ENCODE measurements at regions not wholly inside any gene's neighbourhood (a gene's known extent, or its start where the extent isn't known, plus 50 kb on each side); places are given as distances from the start of the nearest gene placed in this dataset.

DNA sequence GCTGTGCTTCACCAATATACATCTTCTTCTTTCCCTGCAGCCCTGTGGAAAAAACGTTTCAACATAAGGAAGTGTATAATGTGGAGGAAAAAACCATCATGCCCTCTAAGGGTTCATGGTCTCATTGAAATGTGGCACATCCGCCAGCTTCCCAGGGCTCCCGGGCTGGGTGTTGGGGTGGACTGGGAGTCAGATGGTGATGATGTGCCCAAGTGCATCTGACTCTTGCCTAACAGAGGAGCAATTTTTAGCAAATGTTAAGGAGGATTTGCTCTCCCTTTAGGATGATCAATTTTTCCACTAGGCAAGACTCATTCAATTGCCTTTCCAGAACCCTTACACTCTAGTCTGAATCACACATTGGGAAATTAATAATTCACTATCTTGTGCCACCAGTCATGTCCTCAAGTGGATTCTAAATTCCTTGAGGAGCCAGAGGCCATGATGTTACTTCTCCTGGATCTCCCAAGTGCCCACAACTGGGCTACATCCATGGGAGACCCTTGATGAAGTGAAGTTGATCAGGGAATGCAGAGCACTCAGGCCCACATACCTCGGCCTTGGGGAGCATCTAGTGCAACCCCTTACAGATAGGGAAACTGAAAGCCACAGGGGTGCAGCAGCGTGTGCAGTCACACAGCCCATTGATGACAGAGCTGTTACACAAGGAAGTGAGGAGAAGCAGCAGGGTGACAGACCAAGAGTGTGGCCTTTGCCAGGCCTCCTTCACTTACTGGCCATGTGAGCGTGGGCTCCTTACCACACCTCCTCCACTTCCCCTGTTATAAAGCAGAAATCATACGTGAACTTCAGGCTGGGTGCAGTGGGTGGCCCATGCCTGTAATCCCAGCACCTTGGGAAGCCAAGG, 100.0 kb upstream of the SLC44A3 start:
- H2AFZ ChIP-seq (ENCODE audit: low read length) = no peak overlapping the region
- peaks cover 13% of the 10 kb centered on the region for H3F3A ChIP-seq (ENCODE audit: low read depth)
- H3K79me2 ChIP-seq (ENCODE audit: insufficient read depth, low read length) = no peaks in the 10 kb centered on the region
- no peaks in the 10 kb centered on the region for H3K9me2 ChIP-seq (replicated peaks; ENCODE audit: low read depth, low read length)
- H3K4me3 ChIP-seq (ENCODE audit: low read length, poor library complexity, severe bottlenecking) = peak overlapping the region; percentile 10
- no peaks in the 10 kb centered on the region for H4K20me1 ChIP-seq (ENCODE audit: insufficient read depth, low read length, poor library complexity, severe bottlenecking)
- TF ChIP-seq, protein P1, sequence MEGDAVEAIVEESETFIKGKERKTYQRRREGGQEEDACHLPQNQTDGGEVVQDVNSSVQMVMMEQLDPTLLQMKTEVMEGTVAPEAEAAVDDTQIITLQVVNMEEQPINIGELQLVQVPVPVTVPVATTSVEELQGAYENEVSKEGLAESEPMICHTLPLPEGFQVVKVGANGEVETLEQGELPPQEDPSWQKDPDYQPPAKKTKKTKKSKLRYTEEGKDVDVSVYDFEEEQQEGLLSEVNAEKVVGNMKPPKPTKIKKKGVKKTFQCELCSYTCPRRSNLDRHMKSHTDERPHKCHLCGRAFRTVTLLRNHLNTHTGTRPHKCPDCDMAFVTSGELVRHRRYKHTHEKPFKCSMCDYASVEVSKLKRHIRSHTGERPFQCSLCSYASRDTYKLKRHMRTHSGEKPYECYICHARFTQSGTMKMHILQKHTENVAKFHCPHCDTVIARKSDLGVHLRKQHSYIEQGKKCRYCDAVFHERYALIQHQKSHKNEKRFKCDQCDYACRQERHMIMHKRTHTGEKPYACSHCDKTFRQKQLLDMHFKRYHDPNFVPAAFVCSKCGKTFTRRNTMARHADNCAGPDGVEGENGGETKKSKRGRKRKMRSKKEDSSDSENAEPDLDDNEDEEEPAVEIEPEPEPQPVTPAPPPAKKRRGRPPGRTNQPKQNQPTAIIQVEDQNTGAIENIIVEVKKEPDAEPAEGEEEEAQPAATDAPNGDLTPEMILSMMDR (conservative IDR thresholded peaks at IDR 0.05; ENCODE audit: low read length) = no peak
- TF ChIP-seq EZH2phosphoT487 (IDR thresholded peaks at IDR 0.05; ENCODE audit: borderline replicate concordance) = no peak
- H3K9ac ChIP-seq (ENCODE audit: low read depth, low read length, poor library complexity, severe bottlenecking) = peak overlapping the region; percentile 79
- H3K27me3 ChIP-seq (ENCODE audit: insufficient read depth, low read length, poor library complexity, severe bottlenecking) = no peaks in the 10 kb centered on the region
- H3K9me3 ChIP-seq (ENCODE audit: insufficient read depth, low read depth, low read length) = no peaks in the 10 kb centered on the region
- peaks cover 61% of the 10 kb centered on the region for H3K4me1 ChIP-seq (ENCODE audit: insufficient read depth, low read length, poor library complexity, severe bottlenecking)
- H3K4me2 ChIP-seq (ENCODE audit: low read depth, low read length, poor library complexity, severe bottlenecking) = peak overlapping the region; percentile 84
- no peaks in the 10 kb centered on the region for H3K36me3 ChIP-seq (ENCODE audit: insufficient read depth, low read length)

DNA sequence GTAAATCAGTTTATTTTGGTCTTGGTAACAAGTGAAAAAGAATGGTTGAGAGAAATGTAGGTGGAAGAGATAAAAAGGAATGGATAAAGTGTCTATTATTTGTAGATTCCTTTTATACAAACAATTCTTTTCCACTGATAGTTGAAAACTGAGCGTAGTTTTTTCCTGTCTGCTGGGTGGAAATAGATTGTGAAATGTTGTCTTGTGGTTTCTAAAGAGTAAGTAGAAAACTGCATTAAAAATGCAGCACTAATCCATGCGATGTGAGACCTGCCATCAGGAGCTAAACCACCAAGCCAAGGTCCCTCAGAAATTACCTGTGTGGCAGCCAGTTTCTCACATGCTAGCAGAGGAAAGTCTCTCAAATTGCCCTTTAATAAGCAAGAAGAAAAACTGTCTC, 103.2 kb upstream of the SLC44A3 start:
- no peak overlapping the region for H3K4me2 ChIP-seq (ENCODE audit: low read depth, low read length, poor library complexity, severe bottlenecking)
- no peaks in the 10 kb centered on the region for H3K36me3 ChIP-seq (ENCODE audit: insufficient read depth, low read length)
- H3K27me3 ChIP-seq (ENCODE audit: insufficient read depth, low read length, poor library complexity, severe bottlenecking) = no peaks in the 10 kb centered on the region
- no peaks in the 10 kb centered on the region for H3K9me3 ChIP-seq (ENCODE audit: insufficient read depth, low read depth, low read length)
- no peak overlapping the region for H3K4me3 ChIP-seq (ENCODE audit: low read length, poor library complexity, severe bottlenecking)
- H2AFZ ChIP-seq (ENCODE audit: low read length) = no peak overlapping the region; the same call in 1 of the 2 replicates
- H3F3A ChIP-seq (ENCODE audit: low read depth) = peaks cover 12% of the 10 kb centered on the region
- H3K4me1 ChIP-seq (ENCODE audit: insufficient read depth, low read length, poor library complexity, severe bottlenecking) = peaks cover 50% of the 10 kb centered on the region
- H3K9ac ChIP-seq (ENCODE audit: low read depth, low read length, poor library complexity, severe bottlenecking) = no peak overlapping the region
- H3K79me2 ChIP-seq (ENCODE audit: insufficient read depth, low read length) = no peaks in the 10 kb centered on the region
- H4K20me1 ChIP-seq (ENCODE audit: insufficient read depth, low read length, poor library complexity, severe bottlenecking) = no peaks in the 10 kb centered on the region
- TF ChIP-seq, protein P1 (conservative IDR thresholded peaks at IDR 0.05; ENCODE audit: low read length) = no peak
- no peak for TF ChIP-seq EZH2phosphoT487 (IDR thresholded peaks at IDR 0.05; ENCODE audit: borderline replicate concordance)
- no peaks in the 10 kb centered on the region for H3K9me2 ChIP-seq (replicated peaks; ENCODE audit: low read depth, low read length)

DNA sequence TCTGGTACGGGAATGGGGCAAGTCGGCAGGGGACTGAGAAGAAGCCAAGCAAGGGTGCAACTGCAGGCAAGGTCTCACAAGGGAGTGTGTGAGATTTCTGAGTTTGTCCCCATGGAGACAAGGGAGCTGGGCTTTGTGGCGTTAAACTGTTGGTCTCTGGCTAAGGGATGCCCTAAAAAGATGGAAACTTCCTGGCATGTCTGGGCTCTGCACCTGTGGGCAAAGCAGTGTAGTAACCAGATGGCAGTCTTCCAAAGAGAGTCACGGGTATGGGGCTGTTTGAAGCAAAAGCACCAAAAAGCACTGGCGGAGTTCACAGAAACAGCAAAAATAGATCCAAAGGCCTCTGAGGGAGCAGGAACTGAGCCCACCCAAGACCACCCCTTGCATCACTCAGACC, 104.8 kb upstream of the SLC44A3 start:
- no peaks in the 10 kb centered on the region for H4K20me1 ChIP-seq (ENCODE audit: insufficient read depth, low read length, poor library complexity, severe bottlenecking)
- H3K9me2 ChIP-seq (replicated peaks; ENCODE audit: low read depth, low read length) = no peaks in the 10 kb centered on the region
- 0 out of 2 replicates have a peak, but pooled peaks cover 2% of the 10 kb centered on the region for H3F3A ChIP-seq (ENCODE audit: low read depth)
- no peak overlapping the region for H3K4me3 ChIP-seq (ENCODE audit: low read length, poor library complexity, severe bottlenecking)
- H3K9ac ChIP-seq (ENCODE audit: low read depth, low read length, poor library complexity, severe bottlenecking) = no peak overlapping the region
- no peak overlapping the region for H3K4me2 ChIP-seq (ENCODE audit: low read depth, low read length, poor library complexity, severe bottlenecking)
- no peaks in the 10 kb centered on the region for H3K9me3 ChIP-seq (ENCODE audit: insufficient read depth, low read depth, low read length)
- H3K36me3 ChIP-seq (ENCODE audit: insufficient read depth, low read length) = no peaks in the 10 kb centered on the region
- TF ChIP-seq, protein P1 (conservative IDR thresholded peaks at IDR 0.05; ENCODE audit: low read length) = no peak
- TF ChIP-seq EZH2phosphoT487 (IDR thresholded peaks at IDR 0.05; ENCODE audit: borderline replicate concordance) = no peak
- H2AFZ ChIP-seq (ENCODE audit: low read length) = no peak overlapping the region
- peaks cover 34% of the 10 kb centered on the region for H3K4me1 ChIP-seq (ENCODE audit: insufficient read depth, low read length, poor library complexity, severe bottlenecking)
- H3K27me3 ChIP-seq (ENCODE audit: insufficient read depth, low read length, poor library complexity, severe bottlenecking) = no peaks in the 10 kb centered on the region
- H3K79me2 ChIP-seq (ENCODE audit: insufficient read depth, low read length) = no peaks in the 10 kb centered on the region
